K562 (cell line): ENCODE measurements at regions not wholly inside any gene's neighbourhood (a gene's known extent, or its start where the extent isn't known, plus 50 kb on each side); places are given as distances from the start of the nearest gene placed in this dataset.

Experiments
- CBFA2T3 ChIP-seq: fragments of 450-650 bp; IDR thresholded peaks from 2 replicates; pipeline ENCODE4 v1.6.1; 2017
- MAFG ChIP-seq: fragments of 450-650 bp; conservative IDR thresholded peaks from 2 replicates; pipeline ENCODE4 v1.6.1; 2016; ENCODE audit warnings: missing genetic modification characterization, missing compliant biosample characterization
- NEUROD1 ChIP-seq: fragments of 150-350 bp; IDR thresholded peaks from 2 replicates; pipeline ENCODE4 v1.6.1; 2014; ENCODE audit warnings: borderline replicate concordance, low read length, low read depth; ENCODE audit not compliant: partially characterized antibody
- ZNF3 ChIP-seq: fragments of 250-450 bp; sonication (Bioruptor Pico); IDR thresholded peaks from 2 replicates; pipeline ENCODE4 v1.5.0; 2021; ENCODE audit warnings: mild to moderate bottlenecking, moderate library complexity
- TF ChIP-seq, protein P1 (sequence below): fragments of 250-450 bp; sonication (Bioruptor Pico); IDR thresholded peaks from 2 replicates; pipeline ENCODE4 v1.4.0; 2020

DNA sequence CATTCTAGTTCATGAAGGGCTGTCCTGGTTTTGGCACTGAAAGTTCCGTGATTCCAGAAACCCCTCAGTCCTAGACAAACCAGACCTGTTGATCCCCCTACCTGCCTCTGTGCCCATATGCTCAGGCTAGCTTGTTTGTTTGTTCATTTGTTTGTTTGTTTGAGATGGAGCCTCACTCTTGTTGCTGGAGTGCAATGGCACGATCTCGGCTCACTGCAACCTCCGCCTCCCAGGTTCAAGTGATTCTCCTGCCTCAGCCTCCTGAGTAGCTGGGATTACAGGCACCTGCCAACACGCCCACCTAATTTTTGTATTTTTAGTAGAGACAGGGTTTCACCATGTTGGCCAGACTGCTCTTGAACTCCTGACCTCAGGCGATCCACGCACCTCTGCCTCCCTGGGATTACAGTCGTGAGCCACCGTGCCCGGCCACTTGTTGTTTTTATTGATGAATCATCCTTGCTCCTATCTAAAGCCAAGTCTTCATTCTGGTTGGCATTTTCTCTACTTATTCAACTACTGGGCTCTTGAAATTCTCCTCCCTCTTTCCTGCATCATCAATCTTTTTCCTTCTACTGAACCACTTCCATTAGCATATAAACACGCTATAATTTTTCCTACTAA lies 86.3 kb upstream of the BMP2K start (continued):
- TF ChIP-seq, protein P1, sequence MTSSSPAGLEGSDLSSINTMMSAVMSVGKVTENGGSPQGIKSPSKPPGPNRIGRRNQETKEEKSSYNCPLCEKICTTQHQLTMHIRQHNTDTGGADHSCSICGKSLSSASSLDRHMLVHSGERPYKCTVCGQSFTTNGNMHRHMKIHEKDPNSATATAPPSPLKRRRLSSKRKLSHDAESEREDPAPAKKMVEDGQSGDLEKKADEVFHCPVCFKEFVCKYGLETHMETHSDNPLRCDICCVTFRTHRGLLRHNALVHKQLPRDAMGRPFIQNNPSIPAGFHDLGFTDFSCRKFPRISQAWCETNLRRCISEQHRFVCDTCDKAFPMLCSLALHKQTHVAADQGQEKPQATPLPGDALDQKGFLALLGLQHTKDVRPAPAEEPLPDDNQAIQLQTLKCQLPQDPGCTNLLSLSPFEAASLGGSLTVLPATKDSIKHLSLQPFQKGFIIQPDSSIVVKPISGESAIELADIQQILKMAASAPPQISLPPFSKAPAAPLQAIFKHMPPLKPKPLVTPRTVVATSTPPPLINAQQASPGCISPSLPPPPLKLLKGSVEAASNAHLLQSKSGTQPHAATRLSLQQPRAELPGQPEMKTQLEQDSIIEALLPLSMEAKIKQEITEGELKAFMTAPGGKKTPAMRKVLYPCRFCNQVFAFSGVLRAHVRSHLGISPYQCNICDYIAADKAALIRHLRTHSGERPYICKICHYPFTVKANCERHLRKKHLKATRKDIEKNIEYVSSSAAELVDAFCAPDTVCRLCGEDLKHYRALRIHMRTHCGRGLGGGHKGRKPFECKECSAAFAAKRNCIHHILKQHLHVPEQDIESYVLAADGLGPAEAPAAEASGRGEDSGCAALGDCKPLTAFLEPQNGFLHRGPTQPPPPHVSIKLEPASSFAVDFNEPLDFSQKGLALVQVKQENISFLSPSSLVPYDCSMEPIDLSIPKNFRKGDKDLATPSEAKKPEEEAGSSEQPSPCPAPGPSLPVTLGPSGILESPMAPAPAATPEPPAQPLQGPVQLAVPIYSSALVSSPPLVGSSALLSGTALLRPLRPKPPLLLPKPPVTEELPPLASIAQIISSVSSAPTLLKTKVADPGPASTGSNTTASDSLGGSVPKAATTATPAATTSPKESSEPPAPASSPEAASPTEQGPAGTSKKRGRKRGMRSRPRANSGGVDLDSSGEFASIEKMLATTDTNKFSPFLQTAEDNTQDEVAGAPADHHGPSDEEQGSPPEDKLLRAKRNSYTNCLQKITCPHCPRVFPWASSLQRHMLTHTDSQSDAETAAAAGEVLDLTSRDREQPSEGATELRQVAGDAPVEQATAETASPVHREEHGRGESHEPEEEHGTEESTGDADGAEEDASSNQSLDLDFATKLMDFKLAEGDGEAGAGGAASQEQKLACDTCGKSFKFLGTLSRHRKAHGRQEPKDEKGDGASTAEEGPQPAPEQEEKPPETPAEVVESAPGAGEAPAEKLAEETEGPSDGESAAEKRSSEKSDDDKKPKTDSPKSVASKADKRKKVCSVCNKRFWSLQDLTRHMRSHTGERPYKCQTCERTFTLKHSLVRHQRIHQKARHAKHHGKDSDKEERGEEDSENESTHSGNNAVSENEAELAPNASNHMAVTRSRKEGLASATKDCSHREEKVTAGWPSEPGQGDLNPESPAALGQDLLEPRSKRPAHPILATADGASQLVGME, result peak; percentile 63; the same call in 1 of the 2 replicates
- TF ChIP-seq ZNF3 (CRISPR knock-in tag), result no peak
- no peak for TF ChIP-seq NEUROD1
- TF ChIP-seq MAFG, result peak; percentile 47
- peak; percentile 51 for TF ChIP-seq CBFA2T3
